Gastroesophageal sphincter (tissue), 4 donors: ENCODE measurements at regions not wholly inside any gene's neighbourhood (a gene's known extent, or its start where the extent isn't known, plus 50 kb on each side); places are given as distances from the start of the nearest gene placed in this dataset.

Experiments
- ATAC-seq: fragments of 150-250 bp; one replicate; pipeline ENCODE4 v1.9.1; 2016; ENCODE audit warnings: mild to moderate bottlenecking, moderate library complexity
- H3K27ac ChIP-seq, 4 donors: fragments of 200-600 bp; sonication (generic) in 3 of 4; 1 replicate in 3 of 4; 2 replicates in 1 of 4; pipeline ENCODE4 v1.5.1; 2016 to 2019
- H3K27me3 ChIP-seq: fragments of 200-600 bp; sonication (generic); one replicate; pipeline ENCODE4 v1.5.1; 2019
- H3K36me3 ChIP-seq, 2 donors: fragments of 200-600 bp; sonication (generic); one replicate each; pipeline ENCODE4 v1.5.1; 2019; ENCODE audit warnings: control low read depth in 1 of 2
- H3K4me1 ChIP-seq, 3 donors: fragments of 200-600 bp; sonication (generic); 1 replicate in 2 of 3; 2 replicates in 1 of 3; pipeline ENCODE4 v1.5.1; 2016 to 2019; ENCODE audit warnings: control low read depth in 2 of 3
- H3K4me3 ChIP-seq, 2 donors: fragments of 200-600 bp; sonication (generic); one replicate each; pipeline ENCODE4 v1.5.1; 2019; ENCODE audit warnings: mild to moderate bottlenecking in 1 of 2, moderate library complexity in 1 of 2
- H3K9me3 ChIP-seq, 3 donors: fragments of 200-600 bp; sonication (generic); one replicate each; pipeline ENCODE4 v1.5.1; 2017 to 2019; ENCODE audit warnings: control low read depth in 2 of 3
- EP300 ChIP-seq: sonication (generic); formaldehyde crosslinking; IDR thresholded peaks from one replicate; pipeline ENCODE4 v1.6.1; 2017; ENCODE audit warnings: antibody characterized with exemption, mild to moderate bottlenecking
- POLR2A ChIP-seq, 2 donors: fragments of 450-650 bp; IDR thresholded peaks; one replicate each; pipeline ENCODE4 v1.6.1; 2017; ENCODE audit warnings: antibody characterized with exemption in 2 of 2, mild to moderate bottlenecking in 2 of 2, moderate library complexity in 1 of 2
- POLR2AphosphoS5 ChIP-seq: sonication (generic); formaldehyde crosslinking; IDR thresholded peaks from one replicate; pipeline ENCODE4 v1.6.1; 2017; ENCODE audit warnings: antibody characterized with exemption
- WGBS, 2 donors: methylation state at CpG; one replicate each; pipeline ENCODE4 v1.1.5; 2018; ENCODE audit warnings: low coverage in 1 of 2; 5-methylcytosine and 5-hydroxymethylcytosine counted together
- TF ChIP-seq, protein P1 (sequence below), 4 experiments: fragments of 200-600 bp in 2 of 4; fragments of 450-650 bp in 2 of 4; sonication (generic) in 1 of 4; IDR thresholded peaks; one replicate each; pipeline ENCODE4 v1.5.1; 2017 to 2019; ENCODE audit warnings: antibody characterized with exemption in 4 of 4, mild to moderate bottlenecking in 2 of 4, moderate library complexity in 2 of 4

DNA sequence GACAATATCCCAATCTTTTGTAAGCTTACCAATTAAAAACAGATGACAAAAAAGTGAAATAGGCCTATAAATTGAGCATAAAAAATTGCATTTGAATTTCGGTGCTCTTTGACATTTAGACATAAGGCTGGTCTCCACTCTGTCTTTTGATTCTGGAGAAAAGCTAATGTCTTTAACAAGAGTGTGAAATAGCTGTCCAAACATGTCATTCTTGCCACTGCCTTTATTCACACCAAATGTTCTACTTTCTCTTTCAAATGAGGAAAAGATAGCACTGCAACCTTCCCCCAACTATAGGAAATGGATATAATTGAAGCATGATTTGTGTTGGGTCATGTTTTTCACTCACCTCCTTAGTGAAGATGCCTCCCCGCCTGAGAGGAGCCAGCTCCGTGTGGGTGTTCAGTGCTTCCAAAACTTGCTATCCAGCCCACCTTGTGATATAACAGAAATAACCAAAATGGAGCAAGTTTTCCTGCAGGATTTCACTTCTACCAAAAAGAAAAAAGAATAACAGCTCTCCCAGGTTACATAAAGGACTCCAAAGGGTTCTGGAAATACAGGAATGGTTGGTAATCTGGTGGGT is 55.2 kb upstream of the STK32A start:
- Histone ChIP-seq H3K36me3 (no peaks in the 10 kb centered on the region), H3K4me3 (no peak overlapping the region), H3K4me1 (no peaks in the 10 kb centered on the region), H3K27me3 (no peaks in the 10 kb centered on the region), H3K27ac (no peak overlapping the region), H3K9me3 (no peaks in the 10 kb centered on the region)
- TF ChIP-seq POLR2A (IDR thresholded peaks at IDR 0.05), result no peak
- no peak for TF ChIP-seq POLR2AphosphoS5
- TF ChIP-seq EP300, result no peak
- TF ChIP-seq, protein P1, sequence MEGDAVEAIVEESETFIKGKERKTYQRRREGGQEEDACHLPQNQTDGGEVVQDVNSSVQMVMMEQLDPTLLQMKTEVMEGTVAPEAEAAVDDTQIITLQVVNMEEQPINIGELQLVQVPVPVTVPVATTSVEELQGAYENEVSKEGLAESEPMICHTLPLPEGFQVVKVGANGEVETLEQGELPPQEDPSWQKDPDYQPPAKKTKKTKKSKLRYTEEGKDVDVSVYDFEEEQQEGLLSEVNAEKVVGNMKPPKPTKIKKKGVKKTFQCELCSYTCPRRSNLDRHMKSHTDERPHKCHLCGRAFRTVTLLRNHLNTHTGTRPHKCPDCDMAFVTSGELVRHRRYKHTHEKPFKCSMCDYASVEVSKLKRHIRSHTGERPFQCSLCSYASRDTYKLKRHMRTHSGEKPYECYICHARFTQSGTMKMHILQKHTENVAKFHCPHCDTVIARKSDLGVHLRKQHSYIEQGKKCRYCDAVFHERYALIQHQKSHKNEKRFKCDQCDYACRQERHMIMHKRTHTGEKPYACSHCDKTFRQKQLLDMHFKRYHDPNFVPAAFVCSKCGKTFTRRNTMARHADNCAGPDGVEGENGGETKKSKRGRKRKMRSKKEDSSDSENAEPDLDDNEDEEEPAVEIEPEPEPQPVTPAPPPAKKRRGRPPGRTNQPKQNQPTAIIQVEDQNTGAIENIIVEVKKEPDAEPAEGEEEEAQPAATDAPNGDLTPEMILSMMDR (IDR thresholded peaks at IDR 0.05), result no peak
- no peak for ATAC-seq
- 17 to 26% methylated on average over 3 of the region's 3 CpGs for WGBS, 2 donors

DNA sequence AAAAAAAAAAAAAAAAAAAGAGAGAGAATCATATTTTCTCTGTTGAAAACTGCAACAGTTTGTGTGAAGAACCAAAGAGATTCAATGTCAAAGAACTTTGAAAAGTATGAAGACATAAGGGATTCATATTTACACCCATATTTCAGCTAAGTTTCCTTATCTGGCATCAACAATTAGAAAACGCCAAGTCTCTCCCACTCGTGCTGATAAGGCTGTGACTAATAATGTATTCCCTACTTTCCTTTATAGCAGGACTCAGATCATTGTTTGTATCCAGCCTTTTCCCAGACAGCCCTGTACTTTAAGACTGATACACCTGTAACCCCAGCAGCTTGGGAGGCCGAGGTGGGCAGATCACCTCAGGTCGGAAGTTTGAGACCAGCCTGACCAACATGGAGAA is 54.1 kb upstream of the STK32A start:
- Histone ChIP-seq H3K9me3 (peaks cover 0 to 5% (median 0%) of the 10 kb centered on the region in 3 donors), H3K4me3 (no peak overlapping the region), H3K27ac (no peak overlapping the region), H3K4me1 (no peaks in the 10 kb centered on the region), H3K36me3 (no peaks in the 10 kb centered on the region), H3K27me3 (no peaks in the 10 kb centered on the region)
- no peak for TF ChIP-seq POLR2A (IDR thresholded peaks at IDR 0.05)
- TF ChIP-seq EP300, result no peak
- TF ChIP-seq POLR2AphosphoS5, result no peak
- TF ChIP-seq, protein P1 (IDR thresholded peaks at IDR 0.05), result no peak
- no peak for ATAC-seq
- 24 to 90% methylated on average over 2 of the region's 4 CpGs for WGBS, 2 donors
